BJ (cell line): ENCODE measurements at regions not wholly inside any gene's neighbourhood (a gene's known extent, or its start where the extent isn't known, plus 50 kb on each side); places are given as distances from the start of the nearest gene placed in this dataset.
"Not testable (repeated sequence)": the region's sequence is repeated elsewhere in the genome, so short reads cannot be mapped to it uniquely, and the experiment has no call there.

Experiments used
- CTCF ChIA-PET: fragments of 350-600 bp; formaldehyde crosslinking; extraction: SDS; loops from one replicate; lab custom pipeline; 2021; ENCODE audit warnings: antibody characterized with exemption, inconsistent platforms; lab: Yijun Ruan, JAX
- POLR2A ChIA-PET: fragments of 300-600 bp; sonication (Branson Sonifier 250); formaldehyde crosslinking; extraction: SDS; loops from one replicate; lab custom pipeline; 2021; ENCODE audit warnings: antibody characterized with exemption; lab: Charles Lee
- DNase-seq: peaks from one replicate; pipeline ENCODE4 v3.0.0-alpha.2; 2011; ENCODE audit warnings: low read depth
- H3K27me3 ChIP-seq: 2 replicates; pipeline ENCODE4 v1.6.0; 2011; ENCODE audit warnings: low read length; ENCODE audit not compliant: control insufficient read depth, insufficient read depth
- H3K36me3 ChIP-seq: 2 replicates; pipeline ENCODE4 v1.5.1; 2011; ENCODE audit warnings: low read length; ENCODE audit not compliant: control insufficient read depth, insufficient read depth
- H3K4me3 ChIP-seq: 2 replicates; pipeline ENCODE4 v1.5.1; 2011; ENCODE audit warnings: low read depth, mild to moderate bottlenecking, control low read depth, low read length
- TF ChIP-seq, protein P1 (sequence below): IDR thresholded peaks from 2 replicates; pipeline ENCODE4 v1.5.1; 2011; ENCODE audit warnings: low read depth, mild to moderate bottlenecking, control low read depth, inconsistent platforms, low read length, moderate library complexity; ENCODE audit not compliant: insufficient read depth

DNA sequence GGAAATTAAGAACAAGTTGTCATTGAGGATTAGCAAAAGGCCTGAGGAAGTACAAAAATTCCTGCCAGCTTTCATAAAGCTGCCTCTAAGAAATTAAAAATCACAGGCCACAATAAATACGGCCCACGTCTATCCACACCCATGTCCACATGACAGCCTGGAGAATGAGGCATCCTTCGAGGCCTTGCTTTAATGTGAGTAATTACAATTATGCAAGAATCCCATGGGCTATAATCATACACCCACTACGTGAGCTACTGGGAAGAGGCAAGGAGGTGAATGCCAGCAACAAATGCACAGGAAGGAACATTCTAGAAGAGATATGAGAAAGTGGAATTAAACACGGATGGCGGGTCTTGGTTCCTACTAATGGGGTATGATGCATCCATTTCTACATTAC, 65.4 kb upstream of the ZFHX3 start:
- ChIA-PET POLR2A (no interaction called here), CTCF (no interaction called here)
- H3K36me3 ChIP-seq = no peaks in the 10 kb centered on the region
- no peak overlapping the region for H3K4me3 ChIP-seq
- H3K27me3 ChIP-seq = peaks cover 2% of the 10 kb centered on the region; the same call in 1 of the 2 replicates
- DNase-seq = no peak
- TF ChIP-seq, protein P1, sequence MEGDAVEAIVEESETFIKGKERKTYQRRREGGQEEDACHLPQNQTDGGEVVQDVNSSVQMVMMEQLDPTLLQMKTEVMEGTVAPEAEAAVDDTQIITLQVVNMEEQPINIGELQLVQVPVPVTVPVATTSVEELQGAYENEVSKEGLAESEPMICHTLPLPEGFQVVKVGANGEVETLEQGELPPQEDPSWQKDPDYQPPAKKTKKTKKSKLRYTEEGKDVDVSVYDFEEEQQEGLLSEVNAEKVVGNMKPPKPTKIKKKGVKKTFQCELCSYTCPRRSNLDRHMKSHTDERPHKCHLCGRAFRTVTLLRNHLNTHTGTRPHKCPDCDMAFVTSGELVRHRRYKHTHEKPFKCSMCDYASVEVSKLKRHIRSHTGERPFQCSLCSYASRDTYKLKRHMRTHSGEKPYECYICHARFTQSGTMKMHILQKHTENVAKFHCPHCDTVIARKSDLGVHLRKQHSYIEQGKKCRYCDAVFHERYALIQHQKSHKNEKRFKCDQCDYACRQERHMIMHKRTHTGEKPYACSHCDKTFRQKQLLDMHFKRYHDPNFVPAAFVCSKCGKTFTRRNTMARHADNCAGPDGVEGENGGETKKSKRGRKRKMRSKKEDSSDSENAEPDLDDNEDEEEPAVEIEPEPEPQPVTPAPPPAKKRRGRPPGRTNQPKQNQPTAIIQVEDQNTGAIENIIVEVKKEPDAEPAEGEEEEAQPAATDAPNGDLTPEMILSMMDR = no peak

DNA sequence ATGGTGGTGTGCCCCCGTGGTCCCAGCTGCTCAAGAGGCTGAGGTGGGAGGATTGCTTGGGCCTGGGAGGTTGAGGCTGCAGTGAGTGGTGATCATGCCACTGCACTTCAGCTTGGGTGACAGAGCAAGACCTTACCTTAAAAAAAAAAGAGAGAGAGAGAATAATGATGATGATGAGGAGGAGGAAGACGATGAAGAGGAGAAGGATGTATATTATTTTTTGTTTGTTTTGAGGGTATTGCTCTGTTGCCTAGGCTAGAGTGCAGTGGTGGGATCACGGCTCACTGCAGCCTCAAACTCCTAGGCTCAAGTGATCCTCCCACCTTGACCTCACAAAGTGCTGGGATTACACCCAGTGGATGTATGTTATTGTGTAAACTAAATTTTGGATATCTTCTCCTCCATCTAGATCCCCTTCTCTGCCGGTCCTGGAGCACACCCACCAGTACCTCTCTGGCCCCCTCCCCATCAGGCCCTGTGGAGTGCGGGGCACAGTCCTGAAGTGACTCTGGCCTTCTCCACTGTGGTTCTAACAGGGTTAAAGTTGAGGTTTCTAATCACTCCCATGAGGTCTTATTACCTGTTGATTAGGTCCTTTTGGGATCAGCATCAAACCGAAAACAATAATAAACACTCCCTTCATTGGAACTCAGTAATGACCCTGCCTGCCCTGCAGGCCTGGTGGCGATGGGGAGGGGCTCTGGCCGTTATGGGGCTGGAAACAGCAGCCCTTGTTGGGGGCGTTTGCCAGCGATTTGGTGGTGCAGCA, 60.5 kb upstream of the ZFHX3 start:
- POLR2A ChIA-PET = no interaction called here
- H3K27me3 ChIP-seq = peaks cover 2% of the 10 kb centered on the region; the same call in 1 of the 2 replicates
- CTCF ChIA-PET = no interaction called here
- H3K4me3 ChIP-seq = no peak overlapping the region
- DNase-seq = no peak
- TF ChIP-seq, protein P1 = no peak
- H3K36me3 ChIP-seq = no peaks in the 10 kb centered on the region

DNA sequence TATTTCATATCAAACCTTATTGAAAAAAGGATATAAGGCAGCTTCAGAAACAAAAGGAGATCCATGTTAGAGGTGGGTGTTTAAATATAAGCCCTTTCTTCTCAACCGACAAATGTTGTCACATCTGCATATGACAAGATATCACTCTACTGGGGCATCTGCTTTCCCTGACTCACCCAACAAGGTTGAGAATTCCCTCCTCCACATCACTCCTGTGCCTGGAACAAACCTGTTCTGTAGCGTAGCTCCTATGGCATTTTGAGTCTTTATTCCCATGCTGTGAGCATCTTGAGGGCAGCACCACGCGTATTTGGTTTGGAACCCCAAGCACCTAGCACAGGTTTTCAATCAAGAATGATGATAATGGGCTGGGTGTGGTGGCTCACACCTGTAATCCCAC, 59.4 kb upstream of the ZFHX3 start:
- no peaks in the 10 kb centered on the region for H3K36me3 ChIP-seq
- no peak overlapping the region for H3K4me3 ChIP-seq
- H3K27me3 ChIP-seq = peaks cover 2% of the 10 kb centered on the region; the same call in 1 of the 2 replicates
- ChIA-PET POLR2A (interaction anchor here (0.6 kb wide), 1 partner anchor 985 kb away, joined by 3 read pairs; no protein-coding TSS in a partner anchor), CTCF (interaction anchor here (1.1 kb wide), 1 partner anchor 17 kb away, joined by 3 read pairs; no protein-coding TSS in a partner anchor)
- no peak for DNase-seq
- TF ChIP-seq, protein P1 = no peak

DNA sequence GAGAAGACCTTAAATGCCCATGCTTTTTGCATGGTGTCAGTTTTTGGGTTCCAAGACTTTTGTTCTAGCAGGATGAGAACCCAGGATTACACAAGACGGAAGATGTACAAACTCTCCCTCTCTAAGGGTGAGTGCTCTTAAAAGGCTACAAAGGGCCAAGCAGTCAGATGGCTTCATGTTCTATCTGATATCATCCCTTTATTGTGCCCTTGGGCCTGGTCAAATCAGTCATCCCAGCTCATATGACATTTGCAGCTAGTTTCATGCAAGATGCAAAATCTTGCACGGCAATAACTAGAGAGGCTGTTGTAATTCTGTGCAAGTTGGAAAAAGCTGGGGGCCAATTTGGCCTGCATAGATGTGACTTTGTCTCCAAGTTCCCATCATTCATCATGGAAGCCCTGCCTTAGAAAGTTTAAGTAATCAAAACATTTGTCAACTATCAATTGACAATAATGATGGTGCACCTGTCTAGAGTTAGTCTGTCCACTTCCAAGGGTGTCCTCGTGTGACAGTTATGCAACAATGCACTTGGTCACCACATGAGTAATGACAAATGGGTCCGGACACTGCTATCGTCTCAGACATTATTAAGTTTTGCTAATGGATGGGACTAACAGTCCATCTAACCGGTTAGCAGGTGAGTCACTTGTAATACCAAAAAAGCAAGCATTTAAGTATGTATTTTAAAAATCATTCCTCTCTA, 58.6 kb upstream of the ZFHX3 start:
- POLR2A ChIA-PET = no interaction called here
- H3K27me3 ChIP-seq = peaks cover 2% of the 10 kb centered on the region; the same call in 1 of the 2 replicates
- no peaks in the 10 kb centered on the region for H3K36me3 ChIP-seq
- DNase-seq = no peak
- no peak overlapping the region for H3K4me3 ChIP-seq
- TF ChIP-seq, protein P1 = no peak
- CTCF ChIA-PET = interaction anchor here (0.6 to 1.1 kb wide), 3 partner anchors 11 to 17 kb away, joined by 3 read pairs; no protein-coding TSS in a partner anchor

DNA sequence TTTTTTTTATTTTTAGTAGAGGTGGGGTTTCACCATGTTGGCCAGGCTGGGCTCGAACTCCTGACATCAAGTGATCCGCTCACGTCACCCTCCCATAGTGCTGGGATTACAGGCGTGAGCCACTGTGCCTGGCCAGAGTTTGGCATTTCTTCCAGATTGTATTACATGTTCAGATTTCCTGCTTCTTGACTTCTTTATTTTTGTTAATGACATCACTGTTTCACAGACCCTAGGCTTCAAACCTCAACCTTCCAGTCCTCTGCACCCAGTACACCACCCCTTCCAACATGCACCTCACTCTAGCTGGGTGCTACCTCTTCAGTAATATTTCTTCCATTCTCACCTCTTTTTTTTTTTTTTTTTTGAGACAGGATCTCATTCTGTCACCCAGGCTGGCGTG, 53.6 kb upstream of the ZFHX3 start:
- ChIA-PET POLR2A (no interaction called here), CTCF (no interaction called here)
- TF ChIP-seq, protein P1 = no peak
- Histone ChIP-seq H3K4me3 (no peak overlapping the region), H3K27me3 (0 out of 2 replicates have a peak, but pooled peaks cover under 1% of the 10 kb centered on the region), H3K36me3 (no peaks in the 10 kb centered on the region)
- DNase-seq = no peak

DNA sequence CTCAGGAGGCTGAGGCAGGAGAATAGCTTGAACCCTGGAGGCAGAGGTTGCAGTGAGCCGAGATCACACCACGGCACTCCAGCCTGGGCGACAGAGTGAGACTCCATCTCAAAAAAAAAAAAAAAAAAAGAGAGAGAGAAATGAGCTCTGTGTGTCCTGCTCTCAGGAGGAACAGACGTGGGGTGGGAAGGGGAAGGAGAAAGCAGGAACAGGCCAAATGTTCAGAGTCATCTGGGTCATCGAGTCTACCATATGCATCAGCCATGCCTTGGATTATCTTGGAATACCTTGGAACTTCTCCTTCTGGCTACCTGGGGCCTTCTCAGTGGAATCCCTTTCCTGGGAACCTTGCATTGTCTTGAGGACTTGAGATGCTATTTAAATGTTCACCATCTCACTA, 51.7 kb upstream of the ZFHX3 start:
- DNase-seq, H3K4me3 ChIP-seq, H3K27me3 ChIP-seq, POLR2A ChIA-PET, H3K36me3 ChIP-seq: not testable (repeated sequence)
- CTCF ChIA-PET = interaction anchor here (0.7 kb wide), 1 partner anchor 14 kb away, joined by 3 read pairs; no protein-coding TSS in a partner anchor
